DOHH2 (cell line): ENCODE measurements at regions not wholly inside any gene's neighbourhood (a gene's known extent, or its start where the extent isn't known, plus 50 kb on each side); places are given as distances from the start of the nearest gene placed in this dataset.

ENCODE experiments used
- CTCF ChIP-seq: fragments of 200-600 bp; sonication (generic); IDR thresholded peaks from one replicate; pipeline ENCODE4 v1.5.1; 2014; ENCODE audit warnings: antibody characterized with exemption, mild to moderate bottlenecking, low read depth, low read length; ENCODE audit not compliant: poor library complexity, severe bottlenecking
- EZH2phosphoT487 ChIP-seq: fragments of 200-600 bp; sonication (generic); IDR thresholded peaks from 2 replicates; pipeline ENCODE4 v1.6.1; 2017; ENCODE audit warnings: borderline replicate concordance, mild to moderate bottlenecking, antibody characterized with exemption, low read length, moderate library complexity, mixed read lengths

GRCh38 chr9:103721056-103721455, 373.1 kb upstream of the SMC2 start:
- TF ChIP-seq CTCF: no peak
- no peak for TF ChIP-seq EZH2phosphoT487
